ENCODE measurements at regions not wholly inside any gene's neighbourhood (a gene's known extent, or its start where the extent isn't known, plus 50 kb on each side); places are given as distances from the start of the nearest gene placed in this dataset.

DNA sequence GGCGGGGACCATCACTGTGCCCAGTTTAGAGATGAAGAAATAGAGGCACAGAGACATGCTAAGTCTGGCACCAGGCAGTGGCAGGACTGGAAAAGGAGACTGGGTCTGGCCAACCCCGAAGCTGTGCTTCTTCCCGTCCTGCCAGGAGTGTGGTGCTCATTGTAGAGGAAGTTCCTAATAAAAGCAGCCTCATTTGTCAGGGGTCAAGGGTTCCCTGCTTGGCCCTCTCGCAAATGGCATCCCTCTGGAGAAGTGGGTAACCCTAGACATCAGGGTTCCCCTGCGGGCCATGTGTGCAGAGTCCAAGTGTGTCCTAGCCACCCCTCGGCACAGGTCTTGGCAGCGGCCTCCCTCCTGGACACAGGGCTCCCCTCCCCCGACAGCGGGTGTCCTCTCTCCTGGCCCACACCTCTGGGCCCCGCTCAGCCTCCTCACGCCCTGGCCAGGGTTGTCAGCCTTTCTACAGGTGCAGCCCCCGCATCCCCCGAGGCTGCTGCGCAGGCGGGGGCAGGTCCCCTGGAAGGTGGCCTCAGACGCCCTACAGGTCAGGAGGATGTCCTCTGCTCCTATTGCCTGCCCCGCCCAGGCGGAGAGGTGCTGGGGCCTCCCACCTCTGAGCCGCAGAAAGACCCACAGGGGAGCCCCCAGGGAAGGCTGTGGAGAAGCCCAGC lies 61.8 kb upstream of the PRR20G start:
- TF ChIP-seq, protein P1, sequence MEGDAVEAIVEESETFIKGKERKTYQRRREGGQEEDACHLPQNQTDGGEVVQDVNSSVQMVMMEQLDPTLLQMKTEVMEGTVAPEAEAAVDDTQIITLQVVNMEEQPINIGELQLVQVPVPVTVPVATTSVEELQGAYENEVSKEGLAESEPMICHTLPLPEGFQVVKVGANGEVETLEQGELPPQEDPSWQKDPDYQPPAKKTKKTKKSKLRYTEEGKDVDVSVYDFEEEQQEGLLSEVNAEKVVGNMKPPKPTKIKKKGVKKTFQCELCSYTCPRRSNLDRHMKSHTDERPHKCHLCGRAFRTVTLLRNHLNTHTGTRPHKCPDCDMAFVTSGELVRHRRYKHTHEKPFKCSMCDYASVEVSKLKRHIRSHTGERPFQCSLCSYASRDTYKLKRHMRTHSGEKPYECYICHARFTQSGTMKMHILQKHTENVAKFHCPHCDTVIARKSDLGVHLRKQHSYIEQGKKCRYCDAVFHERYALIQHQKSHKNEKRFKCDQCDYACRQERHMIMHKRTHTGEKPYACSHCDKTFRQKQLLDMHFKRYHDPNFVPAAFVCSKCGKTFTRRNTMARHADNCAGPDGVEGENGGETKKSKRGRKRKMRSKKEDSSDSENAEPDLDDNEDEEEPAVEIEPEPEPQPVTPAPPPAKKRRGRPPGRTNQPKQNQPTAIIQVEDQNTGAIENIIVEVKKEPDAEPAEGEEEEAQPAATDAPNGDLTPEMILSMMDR (IDR thresholded peaks at IDR 0.05), result no peak
- TF ChIP-seq POLR2A (IDR thresholded peaks at IDR 0.05), result no peak

All from ovary (tissue), 3 donors.